Psoas muscle (tissue), 7 donors: ENCODE measurements at regions not wholly inside any gene's neighbourhood (a gene's known extent, or its start where the extent isn't known, plus 50 kb on each side); places are given as distances from the start of the nearest gene placed in this dataset.

Source experiments
- ATAC-seq, 4 donors: fragments of 200-7000 bp; cut with Tn5 transposase; one replicate each; pipeline ENCODE4 v1.9.1; 2020; ENCODE audit warnings: moderate library complexity in 3 of 4, mild to moderate bottlenecking in 2 of 4
- DNase-seq, 2 donors: peaks; one replicate each; pipeline ENCODE4 v3.0.0-alpha.2; 2020
- H3K27ac ChIP-seq: fragments of 200-600 bp; one replicate; pipeline ENCODE4 v1.8.0; 2022
- H3K27me3 ChIP-seq, 3 donors: fragments of 200-600 bp in 1 of 3; one replicate each; pipeline versions ENCODE4 v1.6.1 to v1.8.0; 2013 to 2022; ENCODE audit warnings: low read length in 2 of 3, mild to moderate bottlenecking in 2 of 3, moderate library complexity in 1 of 3; ENCODE audit not compliant: insufficient read depth in 3 of 3
- H3K36me3 ChIP-seq, 2 donors: fragments of 200-600 bp in 1 of 2; one replicate each; pipeline versions ENCODE4 v1.6.1 to v1.8.0; 2013 to 2022; ENCODE audit warnings: low read depth in 1 of 2, mild to moderate bottlenecking in 1 of 2, moderate library complexity in 1 of 2; ENCODE audit not compliant: insufficient read depth in 1 of 2
- H3K4me1 ChIP-seq: fragments of 200-600 bp; one replicate; pipeline ENCODE4 v1.8.0; 2022
- H3K4me3 ChIP-seq: fragments of 200-600 bp; one replicate; pipeline ENCODE4 v1.8.0; 2022; ENCODE audit warnings: mild to moderate bottlenecking
- H3K9me3 ChIP-seq: fragments of 200-600 bp; one replicate; pipeline ENCODE4 v1.8.0; 2022
- WGBS, 3 donors: extraction: QIAGEN DNeasy Blood & Tissue Kit; methylation state at CpG; one replicate each; pipeline versions ENCODE4 v1.1.6 to v1.1.7; 2013; 5-methylcytosine and 5-hydroxymethylcytosine counted together
- intact Hi-C, 2 donors: fragments of 100-400 bp; cut with DNase I; formaldehyde crosslinking; loops; one replicate each; pipeline versions ENCODE4 v1.11.0 to v1.14.2; 2022
- TF ChIP-seq, protein P1 (sequence below): fragments of 200-600 bp; IDR thresholded peaks from one replicate; pipeline ENCODE4 v1.8.0; 2022; ENCODE audit warnings: antibody characterized with exemption
- donor health status: healthy with polysubstance abuse.
- donor health status: DM: no; HTN: no; CAD: no; lungs with moderate emphysema.
- donor health status: Bipolar disorder and iron deficiency.
- donor health status: healthy.
- donor health status: DM: yes; HTN: yes; CAD: no.
- donor health status: DM: no; HTN: no; CAD: no.
- donor health status: DM: yes; HTN: yes; CAD: no.

DNA sequence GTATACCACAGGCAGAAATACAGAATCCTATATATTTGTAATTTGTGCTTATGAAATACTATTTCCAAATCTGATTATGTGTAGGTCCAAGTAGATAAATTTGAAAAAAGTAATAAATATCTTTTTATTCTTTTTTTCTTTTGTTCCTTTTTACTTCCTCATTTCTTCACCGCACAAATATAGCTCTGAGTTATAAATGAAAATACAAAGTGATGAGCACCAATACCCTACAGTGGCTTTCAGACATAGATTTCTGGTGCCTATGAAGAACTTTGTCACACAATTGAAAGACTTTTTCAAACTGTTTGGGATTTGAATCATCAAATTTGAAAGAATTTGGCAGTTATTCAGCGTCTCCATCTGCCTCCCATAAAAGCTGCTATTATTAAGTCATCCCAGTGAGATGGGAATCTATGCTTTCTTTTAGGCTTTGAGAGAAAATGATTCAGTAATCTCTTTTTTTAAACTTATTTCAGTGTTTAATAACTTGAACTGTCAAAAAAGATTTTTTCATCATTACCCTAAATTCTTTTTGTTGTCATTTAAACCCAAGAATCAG is 363.6 kb upstream of the GOLIM4 start:
- H3K4me3 ChIP-seq, result no peak overlapping the region
- 29 to 64% (median 58%) methylated on average over 2 of the region's 2 CpGs for WGBS, 3 donors
- H3K36me3 ChIP-seq, result no peaks in the 10 kb centered on the region
- no peak overlapping the region for H3K27ac ChIP-seq
- peaks cover 4% of the 10 kb centered on the region for H3K9me3 ChIP-seq
- DNase-seq (no peak), ATAC-seq (no peak)
- intact Hi-C loops, result no loop called here
- TF ChIP-seq, protein P1, sequence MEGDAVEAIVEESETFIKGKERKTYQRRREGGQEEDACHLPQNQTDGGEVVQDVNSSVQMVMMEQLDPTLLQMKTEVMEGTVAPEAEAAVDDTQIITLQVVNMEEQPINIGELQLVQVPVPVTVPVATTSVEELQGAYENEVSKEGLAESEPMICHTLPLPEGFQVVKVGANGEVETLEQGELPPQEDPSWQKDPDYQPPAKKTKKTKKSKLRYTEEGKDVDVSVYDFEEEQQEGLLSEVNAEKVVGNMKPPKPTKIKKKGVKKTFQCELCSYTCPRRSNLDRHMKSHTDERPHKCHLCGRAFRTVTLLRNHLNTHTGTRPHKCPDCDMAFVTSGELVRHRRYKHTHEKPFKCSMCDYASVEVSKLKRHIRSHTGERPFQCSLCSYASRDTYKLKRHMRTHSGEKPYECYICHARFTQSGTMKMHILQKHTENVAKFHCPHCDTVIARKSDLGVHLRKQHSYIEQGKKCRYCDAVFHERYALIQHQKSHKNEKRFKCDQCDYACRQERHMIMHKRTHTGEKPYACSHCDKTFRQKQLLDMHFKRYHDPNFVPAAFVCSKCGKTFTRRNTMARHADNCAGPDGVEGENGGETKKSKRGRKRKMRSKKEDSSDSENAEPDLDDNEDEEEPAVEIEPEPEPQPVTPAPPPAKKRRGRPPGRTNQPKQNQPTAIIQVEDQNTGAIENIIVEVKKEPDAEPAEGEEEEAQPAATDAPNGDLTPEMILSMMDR, result no peak
- H3K27me3 ChIP-seq, result no peaks in the 10 kb centered on the region
- H3K4me1 ChIP-seq, result no peaks in the 10 kb centered on the region

DNA sequence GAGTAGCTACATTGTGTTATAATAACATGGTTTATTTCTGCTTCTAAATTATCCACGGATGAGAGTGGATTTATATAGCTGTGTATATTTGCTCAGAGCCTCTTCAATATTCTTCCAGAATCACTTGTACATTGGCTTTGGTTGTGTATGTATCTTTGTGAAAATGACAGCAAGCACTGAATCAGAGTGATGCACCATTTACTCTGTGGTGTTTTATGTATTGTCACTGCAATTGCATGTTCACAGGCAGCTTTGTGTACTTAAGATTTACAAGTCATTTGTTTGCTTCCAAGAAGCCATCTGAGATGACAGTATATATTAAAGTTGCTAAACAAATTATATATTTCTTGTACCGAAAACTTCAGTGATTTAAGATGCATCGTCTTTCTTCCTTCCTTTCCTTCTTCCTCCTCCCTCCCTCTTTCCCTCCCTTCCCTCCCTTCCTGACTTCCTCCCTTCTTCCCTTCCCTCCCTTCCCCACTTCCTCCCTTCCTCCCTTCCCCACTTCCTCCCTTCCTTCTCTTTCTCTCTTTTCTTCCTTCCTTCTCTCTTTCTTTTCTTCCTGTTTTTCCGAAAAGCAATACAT is 362.3 kb upstream of the GOLIM4 start:
- no peaks in the 10 kb centered on the region for H3K36me3 ChIP-seq
- H3K4me3 ChIP-seq, result no peak overlapping the region
- no peak overlapping the region for H3K27ac ChIP-seq
- 70 to 76% (median 74%) methylated on average over 4 of the region's 4 CpGs for WGBS, 3 donors
- TF ChIP-seq, protein P1, result no peak
- peaks cover 4% of the 10 kb centered on the region for H3K9me3 ChIP-seq
- no peaks in the 10 kb centered on the region for H3K27me3 ChIP-seq
- intact Hi-C loops, result no loop called here
- DNase-seq (no peak), ATAC-seq (no peak)
- no peaks in the 10 kb centered on the region for H3K4me1 ChIP-seq

DNA sequence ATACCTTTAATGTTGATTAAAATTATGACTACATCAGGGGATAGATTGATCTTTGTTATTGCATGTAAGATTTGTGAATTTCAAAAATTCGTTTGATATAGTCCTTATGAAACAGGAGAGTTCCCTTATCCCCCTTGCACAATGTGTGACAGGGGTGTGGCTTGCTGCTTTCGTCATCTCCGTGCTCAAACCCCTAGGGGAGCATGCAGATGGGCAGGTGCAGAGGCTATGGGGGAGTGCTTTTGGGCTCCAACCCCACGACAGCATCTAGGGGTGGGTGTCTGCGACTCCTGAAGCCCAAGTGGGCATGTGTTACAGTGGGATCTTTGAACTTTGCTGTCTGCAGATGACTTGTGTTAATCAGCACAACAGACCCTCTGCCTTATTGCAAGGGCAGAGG is 360.1 kb upstream of the GOLIM4 start:
- ATAC-seq (no peak), DNase-seq (no peak)
- Histone ChIP-seq H3K27me3 (no peaks in the 10 kb centered on the region), H3K9me3 (no peaks in the 10 kb centered on the region), H3K36me3 (no peaks in the 10 kb centered on the region), H3K4me1 (no peaks in the 10 kb centered on the region), H3K4me3 (no peak overlapping the region), H3K27ac (no peak overlapping the region)
- TF ChIP-seq, protein P1, result no peak
- 40 to 55% (median 44%) methylated on average over 5 of the region's 5 CpGs for WGBS, 3 donors
- intact Hi-C loops, result no loop called here

DNA sequence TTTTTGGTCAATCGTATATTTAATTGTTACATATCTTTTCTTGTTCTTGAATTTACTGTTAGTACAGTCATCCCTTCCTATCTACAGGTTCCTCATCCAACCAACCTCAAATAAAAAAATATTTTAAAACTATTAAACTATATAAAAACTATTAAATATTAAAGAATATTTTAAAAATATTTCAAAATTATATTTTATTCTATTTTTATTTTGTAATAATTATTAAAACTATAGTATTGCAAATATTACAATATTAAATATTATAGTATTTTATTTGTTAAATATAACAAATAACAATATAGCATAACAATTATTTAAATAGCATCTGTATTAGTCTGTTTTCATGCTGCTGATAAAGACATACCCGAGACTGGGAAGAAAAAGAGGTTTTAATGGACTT is 357.9 kb upstream of the GOLIM4 start:
- intact Hi-C loops, result no loop called here
- ATAC-seq, result no peak
- Histone ChIP-seq H3K4me1 (no peaks in the 10 kb centered on the region), H3K36me3 (no peaks in the 10 kb centered on the region), H3K27ac (no peak overlapping the region), H3K27me3 (no peaks in the 10 kb centered on the region), H3K9me3 (no peaks in the 10 kb centered on the region), H3K4me3 (no peak overlapping the region)
- 79 to 82% (median 81%) methylated on average over 2 of the region's 2 CpGs for WGBS, 3 donors
- DNase-seq, result no peak
- TF ChIP-seq, protein P1, result no peak

GRCh38 chr3:168443965-168444364 is 348.2 kb upstream of the GOLIM4 start:
- no peak for ATAC-seq
- H3K4me1 ChIP-seq, result no peaks in the 10 kb centered on the region
- no peak overlapping the region for H3K4me3 ChIP-seq
- H3K36me3 ChIP-seq, result no peaks in the 10 kb centered on the region
- no peak for DNase-seq
- WGBS, 3 donors, result 68 to 75% (median 71%) methylated on average over 1 of the region's 1 CpG
- intact Hi-C loops, result no loop called here
- H3K27me3 ChIP-seq, result peaks cover 0 to 2% (median 0%) of the 10 kb centered on the region in 3 donors
- TF ChIP-seq, protein P1, result no peak
- H3K27ac ChIP-seq, result no peak overlapping the region
- H3K9me3 ChIP-seq, result no peaks in the 10 kb centered on the region
